ENCODE measurements at regions not wholly inside any gene's neighbourhood (a gene's known extent, or its start where the extent isn't known, plus 50 kb on each side); places are given as distances from the start of the nearest gene placed in this dataset.

DNA sequence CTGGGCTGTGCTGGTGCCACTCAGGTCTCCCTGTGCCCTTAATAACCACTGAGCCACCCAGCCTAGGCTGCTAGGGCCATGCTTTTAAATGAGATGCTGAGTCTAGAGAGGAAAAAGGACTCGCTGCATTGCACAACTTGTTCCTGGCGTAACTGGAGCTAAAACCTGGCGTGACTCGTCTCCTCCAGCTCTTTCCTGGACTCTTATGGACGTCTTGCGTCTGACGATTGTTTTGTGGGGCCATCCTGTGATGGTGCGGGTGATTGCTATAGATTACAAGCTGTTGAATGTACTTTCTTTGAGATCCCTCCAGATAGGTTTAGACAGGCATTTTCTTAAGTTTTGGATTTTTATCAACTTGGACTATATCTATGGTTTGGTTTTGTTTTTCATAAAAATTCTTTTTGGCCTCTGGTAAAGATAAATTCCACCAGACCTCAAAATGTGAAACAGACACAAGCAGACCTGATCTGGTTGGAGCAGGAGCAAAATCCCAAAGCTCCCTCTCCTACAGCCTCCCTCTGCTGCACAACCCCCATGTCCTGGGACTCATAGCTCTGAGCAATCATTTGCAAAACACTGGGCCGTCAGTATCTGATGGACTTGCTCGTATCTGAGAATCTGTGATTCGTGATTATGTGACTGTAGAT is 230.3 kb downstream of the ARHGAP12 start:
- DNase-seq (ENCODE audit: insufficient read length, low spot score) (no peak), FAIRE-seq (no peak)
- TF ChIP-seq, protein P1, sequence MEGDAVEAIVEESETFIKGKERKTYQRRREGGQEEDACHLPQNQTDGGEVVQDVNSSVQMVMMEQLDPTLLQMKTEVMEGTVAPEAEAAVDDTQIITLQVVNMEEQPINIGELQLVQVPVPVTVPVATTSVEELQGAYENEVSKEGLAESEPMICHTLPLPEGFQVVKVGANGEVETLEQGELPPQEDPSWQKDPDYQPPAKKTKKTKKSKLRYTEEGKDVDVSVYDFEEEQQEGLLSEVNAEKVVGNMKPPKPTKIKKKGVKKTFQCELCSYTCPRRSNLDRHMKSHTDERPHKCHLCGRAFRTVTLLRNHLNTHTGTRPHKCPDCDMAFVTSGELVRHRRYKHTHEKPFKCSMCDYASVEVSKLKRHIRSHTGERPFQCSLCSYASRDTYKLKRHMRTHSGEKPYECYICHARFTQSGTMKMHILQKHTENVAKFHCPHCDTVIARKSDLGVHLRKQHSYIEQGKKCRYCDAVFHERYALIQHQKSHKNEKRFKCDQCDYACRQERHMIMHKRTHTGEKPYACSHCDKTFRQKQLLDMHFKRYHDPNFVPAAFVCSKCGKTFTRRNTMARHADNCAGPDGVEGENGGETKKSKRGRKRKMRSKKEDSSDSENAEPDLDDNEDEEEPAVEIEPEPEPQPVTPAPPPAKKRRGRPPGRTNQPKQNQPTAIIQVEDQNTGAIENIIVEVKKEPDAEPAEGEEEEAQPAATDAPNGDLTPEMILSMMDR (IDR thresholded peaks at IDR 0.05; ENCODE audit: insufficient read depth, missing control alignments): no peak

DNA sequence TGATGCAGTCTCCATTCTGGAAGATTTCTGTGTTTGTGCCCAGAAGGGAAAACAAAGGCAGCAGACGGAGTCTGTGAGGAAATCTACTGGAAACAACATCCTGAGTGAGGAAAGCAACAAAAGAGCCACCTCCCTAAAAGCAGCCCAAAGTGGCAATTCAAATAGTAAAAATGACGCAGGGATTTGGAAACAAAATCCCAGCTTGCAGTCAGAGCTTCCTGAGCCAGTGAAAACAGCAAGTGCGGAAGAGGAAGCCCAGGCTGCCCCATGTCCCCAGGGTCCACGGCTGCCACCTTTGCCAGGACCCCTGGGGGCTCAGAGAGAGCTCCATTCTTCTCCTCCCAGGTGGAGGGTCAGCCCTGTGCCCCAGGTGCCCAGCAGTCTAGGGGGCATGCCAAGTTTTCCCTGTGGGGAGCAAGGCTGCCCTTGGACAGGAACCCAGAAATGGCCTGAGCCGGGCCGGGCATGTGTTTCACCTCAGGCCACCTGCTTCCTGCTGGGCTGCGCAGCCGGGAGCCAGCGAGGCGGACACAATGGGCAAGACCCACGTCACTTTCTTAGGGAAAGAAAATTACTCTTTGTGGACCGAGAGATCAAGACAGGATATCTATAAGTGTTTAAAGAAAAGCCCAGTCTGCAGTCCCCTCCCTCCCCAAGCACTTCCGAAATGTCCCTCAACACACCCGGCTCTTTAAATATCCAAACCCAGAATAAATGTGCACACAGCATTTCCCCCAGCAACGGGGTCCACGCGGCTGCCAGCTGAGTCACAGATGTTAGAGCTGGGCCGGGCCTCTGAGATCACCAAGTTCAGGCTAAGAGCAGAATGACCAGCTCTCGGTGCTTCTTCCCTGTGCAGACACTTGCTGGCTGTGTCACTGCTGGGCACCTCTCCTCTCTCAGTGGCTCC is 231.1 kb downstream of the ARHGAP12 start:
- TF ChIP-seq, protein P1 (IDR thresholded peaks at IDR 0.05; ENCODE audit: insufficient read depth, missing control alignments): no peak
- FAIRE-seq: no peak
- no peak for DNase-seq (ENCODE audit: insufficient read length, low spot score)

DNA sequence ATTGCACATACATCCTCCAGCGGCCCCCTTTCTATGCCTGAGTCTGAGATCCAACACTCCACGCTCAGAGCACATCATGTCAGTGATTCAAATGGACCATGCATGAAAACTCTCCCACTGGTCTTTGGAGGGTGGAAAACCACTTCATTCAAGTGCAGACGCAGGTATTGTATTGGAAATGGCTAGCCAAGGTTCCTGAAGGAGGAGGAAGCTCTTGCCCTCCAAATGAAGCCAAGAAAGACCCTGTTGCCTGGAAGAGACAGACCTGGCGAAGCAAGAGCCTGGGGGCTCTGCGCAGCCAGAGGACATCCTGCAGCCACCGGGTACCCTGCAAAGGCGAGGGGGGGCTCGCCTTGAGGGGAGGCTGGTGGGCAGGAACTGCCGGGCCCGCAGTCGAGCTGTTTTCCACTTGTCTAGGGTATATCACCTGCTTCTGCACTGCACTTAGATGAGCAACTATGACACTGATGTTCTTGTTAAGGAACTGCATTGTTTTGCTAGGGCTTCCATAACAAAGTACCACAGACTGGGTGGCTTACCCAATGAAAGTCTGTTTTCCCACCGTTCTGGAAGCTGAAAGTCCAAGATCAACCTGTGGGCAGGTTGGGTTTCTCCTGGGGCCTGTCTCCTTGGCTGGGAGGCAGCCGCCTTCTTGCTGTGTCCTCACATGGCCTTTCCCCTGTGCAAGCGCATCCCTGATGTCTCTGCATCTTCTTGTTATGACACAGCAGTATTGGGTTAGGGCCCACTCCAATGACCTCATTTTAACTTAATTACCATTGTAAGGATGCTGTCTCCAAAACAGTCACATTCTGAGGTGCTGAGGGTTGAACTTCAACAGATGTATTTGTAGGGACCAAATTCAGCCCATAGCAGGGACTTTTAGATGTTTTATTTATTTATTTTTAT is 233.4 kb downstream of the ARHGAP12 start:
- no peak for FAIRE-seq
- DNase-seq (ENCODE audit: insufficient read length, low spot score): no peak

DNA sequence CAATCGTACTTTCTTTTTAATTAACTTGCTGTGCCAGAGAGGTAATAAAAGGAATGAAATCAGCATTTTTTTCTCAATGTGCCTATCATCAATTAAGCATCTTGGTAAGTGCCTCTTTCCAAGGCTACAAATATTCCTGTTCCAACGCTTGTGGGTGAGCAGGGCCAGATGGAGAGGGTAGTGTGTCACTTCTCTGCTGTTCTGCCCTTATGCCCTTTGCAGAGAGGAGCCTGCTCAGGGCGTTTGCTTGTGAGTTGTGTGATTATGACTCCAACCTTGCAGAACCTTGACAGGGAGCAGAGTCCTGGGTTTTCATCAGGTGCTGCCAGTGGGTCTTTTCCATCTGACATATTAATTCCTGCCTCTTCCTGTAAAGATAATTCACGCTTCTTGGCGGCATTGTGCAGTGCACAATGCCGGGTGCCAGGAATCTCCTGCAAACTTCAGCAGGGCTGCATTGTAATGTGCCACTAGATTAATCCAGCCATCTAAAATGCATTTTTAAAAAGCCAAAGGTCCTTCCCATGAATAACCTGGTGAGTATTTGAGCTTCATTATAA is 234.4 kb downstream of the ARHGAP12 start:
- FAIRE-seq (no peak), DNase-seq (ENCODE audit: insufficient read length, low spot score) (no peak)
- TF ChIP-seq, protein P1 (IDR thresholded peaks at IDR 0.05; ENCODE audit: insufficient read depth, missing control alignments): no peak

More for the DNA sequence above, 233.4 kb downstream of the ARHGAP12 start:
- TF ChIP-seq, protein P1 (IDR thresholded peaks at IDR 0.05; ENCODE audit: insufficient read depth, missing control alignments): no peak

DNA sequence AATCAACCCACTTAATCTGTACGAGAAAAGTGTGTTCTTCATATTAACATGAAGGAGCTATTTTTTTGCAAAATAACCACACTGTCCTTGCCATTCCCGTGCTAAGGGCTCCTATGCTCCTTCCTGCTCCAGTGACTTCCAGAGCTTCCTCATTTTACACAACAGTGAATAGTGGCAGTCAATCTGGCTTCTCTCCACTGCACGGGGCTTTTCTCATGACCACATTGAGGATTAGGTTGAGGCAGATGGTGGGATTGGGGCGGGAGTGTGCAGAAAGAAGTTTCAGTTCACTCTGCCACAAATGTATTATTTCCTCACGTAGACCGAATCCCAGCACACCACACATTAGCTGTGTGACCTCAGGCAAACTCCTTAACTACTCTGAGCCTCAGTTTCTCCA is 235.1 kb downstream of the ARHGAP12 start:
- DNase-seq (ENCODE audit: insufficient read length, low spot score) (no peak), FAIRE-seq (no peak)
- TF ChIP-seq, protein P1 (IDR thresholded peaks at IDR 0.05; ENCODE audit: insufficient read depth, missing control alignments): no peak

DNA sequence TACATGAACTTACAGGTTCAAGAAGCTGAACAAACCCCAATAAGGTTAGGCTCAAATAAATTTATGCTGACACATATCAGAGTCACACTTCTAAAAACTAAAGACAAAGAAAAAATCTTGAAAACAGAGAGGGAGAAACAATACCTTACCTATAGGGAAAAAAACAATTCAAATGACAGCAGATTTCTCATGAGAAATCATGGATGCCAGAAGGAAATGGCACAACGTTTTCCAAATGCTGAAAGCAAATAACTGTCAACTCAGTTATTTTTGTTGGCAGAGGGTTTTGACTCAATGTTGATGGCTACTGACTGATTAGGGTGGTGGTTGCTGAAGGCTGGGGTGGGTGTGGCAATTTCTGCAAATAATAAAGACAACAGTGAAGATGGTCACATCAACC is 239.4 kb downstream of the ARHGAP12 start:
- TF ChIP-seq, protein P1 (IDR thresholded peaks at IDR 0.05; ENCODE audit: insufficient read depth, missing control alignments): no peak
- FAIRE-seq: no peak
- no peak for DNase-seq (ENCODE audit: insufficient read length, low spot score)
